ENCODE measurements at regions not wholly inside any gene's neighbourhood (a gene's known extent, or its start where the extent isn't known, plus 50 kb on each side); places are given as distances from the start of the nearest gene placed in this dataset.

- no peak for TF ChIP-seq SUZ12 (IDR thresholded peaks at IDR 0.05)
- no peak for TF ChIP-seq ZNF384 (IDR thresholded peaks at IDR 0.05)
- no peak for TF ChIP-seq ARNT (IDR thresholded peaks at IDR 0.05)
- TF ChIP-seq BHLHE40 (IDR thresholded peaks at IDR 0.05; ENCODE audit: borderline replicate concordance) = no peak
- no peak for TF ChIP-seq TARDBP (IDR thresholded peaks at IDR 0.05)
- TF ChIP-seq FOXM1 (IDR thresholded peaks at IDR 0.05; ENCODE audit: borderline replicate concordance) = no peak
- no peak for TF ChIP-seq FOXA1 (IDR thresholded peaks at IDR 0.05)
- TF ChIP-seq FOXK2 (IDR thresholded peaks at IDR 0.05) = no peak
- no peak for TF ChIP-seq NFRKB (IDR thresholded peaks at IDR 0.05)
- no peak for TF ChIP-seq CTBP1 (IDR thresholded peaks at IDR 0.05; ENCODE audit: borderline replicate concordance)
- no peak for TF ChIP-seq PKNOX1 (IDR thresholded peaks at IDR 0.05)
- TF ChIP-seq ELF4 (IDR thresholded peaks at IDR 0.05) = no peak
- DNase-seq (ENCODE audit: extremely low spot score) = no peak
- ChIA-PET POLR2A (no interaction called here), CTCF (no interaction called here)
Measured at GRCh38 chr3:117035745-117036144, 326.2 kb downstream of the TUSC7 start.

GRCh38 chr3:117036259-117036799 lies 326.8 kb downstream of the TUSC7 start:
- DNase-seq (ENCODE audit: extremely low spot score) = no peak
- TF ChIP-seq TARDBP (IDR thresholded peaks at IDR 0.05) (no peak), SUZ12 (IDR thresholded peaks at IDR 0.05) (no peak), FOXM1 (IDR thresholded peaks at IDR 0.05; ENCODE audit: borderline replicate concordance) (no peak), BHLHE40 (IDR thresholded peaks at IDR 0.05; ENCODE audit: borderline replicate concordance) (no peak), SP1 (IDR thresholded peaks at IDR 0.05) (no peak), FOXK2 (IDR thresholded peaks at IDR 0.05) (no peak), NFRKB (IDR thresholded peaks at IDR 0.05) (no peak), PKNOX1 (IDR thresholded peaks at IDR 0.05) (no peak), ZNF384 (IDR thresholded peaks at IDR 0.05) (no peak), HDGF (IDR thresholded peaks at IDR 0.05; ENCODE audit: borderline replicate concordance) (no peak)
- CTCF ChIA-PET = no interaction called here

GRCh38 chr3:117045143-117045542 lies 335.6 kb downstream of the TUSC7 start:
- DNase-seq (ENCODE audit: extremely low spot score) = no peak
- ChIA-PET CTCF (no interaction called here), POLR2A (no interaction called here)
- TF ChIP-seq CTBP1 (IDR thresholded peaks at IDR 0.05; ENCODE audit: borderline replicate concordance) (no peak), L3MBTL2 (conservative IDR thresholded peaks at IDR 0.05) (no peak), PKNOX1 (IDR thresholded peaks at IDR 0.05) (no peak), ARNT (IDR thresholded peaks at IDR 0.05) (no peak), SP1 (IDR thresholded peaks at IDR 0.05) (no peak), FOXA1 (IDR thresholded peaks at IDR 0.05) (no peak), LEF1 (IDR thresholded peaks at IDR 0.05; ENCODE audit: borderline replicate concordance) (no peak), NFRKB (IDR thresholded peaks at IDR 0.05) (no peak)

More at GRCh38 chr3:117036259-117036799, 326.8 kb downstream of the TUSC7 start:
- POLR2A ChIA-PET = no interaction called here

GRCh38 chr3:117047951-117048705 lies 338.5 kb downstream of the TUSC7 start:
- POLR2A ChIA-PET = no interaction called here
- no peak for DNase-seq (ENCODE audit: extremely low spot score)
- CTCF ChIA-PET = no interaction called here
- TF ChIP-seq LEF1 (IDR thresholded peaks at IDR 0.05; ENCODE audit: borderline replicate concordance) (no peak), HDGF (IDR thresholded peaks at IDR 0.05; ENCODE audit: borderline replicate concordance) (no peak), ELF4 (IDR thresholded peaks at IDR 0.05) (no peak), SP1 (IDR thresholded peaks at IDR 0.05) (no peak), BHLHE40 (IDR thresholded peaks at IDR 0.05; ENCODE audit: borderline replicate concordance) (no peak), NFRKB (IDR thresholded peaks at IDR 0.05) (no peak), FOXA1 (IDR thresholded peaks at IDR 0.05) (no peak), TARDBP (IDR thresholded peaks at IDR 0.05) (no peak), FOXM1 (IDR thresholded peaks at IDR 0.05; ENCODE audit: borderline replicate concordance) (no peak), L3MBTL2 (conservative IDR thresholded peaks at IDR 0.05) (no peak), ZNF384 (IDR thresholded peaks at IDR 0.05) (no peak), ARNT (IDR thresholded peaks at IDR 0.05) (no peak), SUZ12 (IDR thresholded peaks at IDR 0.05) (no peak), PKNOX1 (IDR thresholded peaks at IDR 0.05) (no peak), CTBP1 (IDR thresholded peaks at IDR 0.05; ENCODE audit: borderline replicate concordance) (no peak), FOXK2 (IDR thresholded peaks at IDR 0.05) (no peak)

GRCh38 chr3:117052395-117052794 lies 342.8 kb downstream of the TUSC7 start:
- DNase-seq (ENCODE audit: extremely low spot score) = no peak
- TF ChIP-seq CTBP1 (IDR thresholded peaks at IDR 0.05; ENCODE audit: borderline replicate concordance) (no peak), SUZ12 (IDR thresholded peaks at IDR 0.05) (no peak), PKNOX1 (IDR thresholded peaks at IDR 0.05) (no peak), FOXM1 (IDR thresholded peaks at IDR 0.05; ENCODE audit: borderline replicate concordance) (no peak), LEF1 (IDR thresholded peaks at IDR 0.05; ENCODE audit: borderline replicate concordance) (no peak), SP1 (IDR thresholded peaks at IDR 0.05) (no peak), FOXK2 (IDR thresholded peaks at IDR 0.05) (no peak), TARDBP (IDR thresholded peaks at IDR 0.05) (no peak), L3MBTL2 (conservative IDR thresholded peaks at IDR 0.05) (no peak)
- POLR2A ChIA-PET = no interaction called here
- CTCF ChIA-PET = no interaction called here
